Right lobe of liver (tissue), 6 donors: ENCODE measurements at regions not wholly inside any gene's neighbourhood (a gene's known extent, or its start where the extent isn't known, plus 50 kb on each side); places are given as distances from the start of the nearest gene placed in this dataset.

Experiments
- ATAC-seq, 4 donors: fragments of 200-7000 bp; cut with Tn5 transposase; one replicate each; pipeline ENCODE4 v1.9.1; 2020; ENCODE audit warnings: mild to moderate bottlenecking in 4 of 4, moderate library complexity in 4 of 4
- DNase-seq, 3 donors: peaks; one replicate each; pipeline ENCODE4 v3.0.0-alpha.2; 2020
- H3K27ac ChIP-seq, 3 donors: fragments of 200-600 bp; one replicate each; pipeline ENCODE4 v1.8.0; 2022
- H3K27me3 ChIP-seq, 2 donors: fragments of 200-600 bp; one replicate each; pipeline ENCODE4 v1.8.0; 2022
- H3K36me3 ChIP-seq, 4 donors: fragments of 200-600 bp; sonication (generic) in 1 of 4; one replicate each; pipeline versions ENCODE4 v1.5.1 to v1.8.0; 2017 to 2022; ENCODE audit warnings: control low read depth in 1 of 4
- H3K4me1 ChIP-seq, 4 donors: fragments of 200-600 bp; sonication (generic) in 1 of 4; one replicate each; pipeline versions ENCODE4 v1.5.1 to v1.8.0; 2017 to 2022; ENCODE audit warnings: control low read depth in 1 of 4
- H3K4me3 ChIP-seq, 3 donors: fragments of 200-600 bp; one replicate each; pipeline ENCODE4 v1.8.0; 2022
- H3K9me3 ChIP-seq, 4 donors: fragments of 200-600 bp; sonication (generic) in 1 of 4; one replicate each; pipeline versions ENCODE4 v1.5.1 to v1.8.0; 2017 to 2022; ENCODE audit warnings: control low read depth in 1 of 4
- CTCF ChIP-seq, 4 donors: fragments of 200-600 bp in 3 of 4; fragments of 450-650 bp in 1 of 4; IDR thresholded peaks; one replicate each; pipeline versions ENCODE4 v1.5.1 to v1.8.0; 2016 to 2022; ENCODE audit warnings: antibody characterized with exemption in 4 of 4, mild to moderate bottlenecking in 2 of 4
- POLR2A ChIP-seq: fragments of 450-650 bp; IDR thresholded peaks from one replicate; pipeline ENCODE4 v1.6.1; 2017; ENCODE audit warnings: antibody characterized with exemption, mild to moderate bottlenecking
- WGBS: methylation state at CpG from one replicate; pipeline ENCODE4 v1.1.6; 2018; ENCODE audit warnings: low coverage, low lambda C conversion rate; ENCODE audit not compliant: insufficient coverage; ENCODE audit errors: missing lambda C conversion rate; 5-methylcytosine and 5-hydroxymethylcytosine counted together
- intact Hi-C, 2 donors: fragments of 100-400 bp; cut with DNase I; formaldehyde crosslinking; loops; one replicate each; pipeline versions ENCODE4 v1.11.2 to v1.14.1; 2022
- donor health status: DM: no; HTN: yes; CAD: no.
- donor health status: DM: no; HTN: no; CAD: no.
- donor health status: DM: no; HTN: no; CAD: no.
- donor health status: DM: no; HTN: yes; CAD: no.
- donor health status: DM: no; HTN: yes; CAD: no.

GRCh38 chr11:97218011-97218410 is 828.2 kb downstream of the JRKL start:
- intact Hi-C loops, result no loop called here
- WGBS, result 46% methylated on average over 3 of the region's 3 CpGs
- Histone ChIP-seq H3K4me3 (no peak overlapping the region), H3K4me1 (no peaks in the 10 kb centered on the region), H3K36me3 (no peaks in the 10 kb centered on the region), H3K9me3 (no peaks in the 10 kb centered on the region), H3K27me3 (no peaks in the 10 kb centered on the region), H3K27ac (no peak overlapping the region)
- DNase-seq (no peak), ATAC-seq (no peak)
- TF ChIP-seq POLR2A, result no peak

GRCh38 chr11:97223647-97224046 is 833.8 kb downstream of the JRKL start:
- WGBS, result 53% methylated on average over 3 of the region's 3 CpGs
- TF ChIP-seq CTCF (IDR thresholded peaks at IDR 0.05) (no peak), POLR2A (no peak)
- Histone ChIP-seq H3K4me1 (no peaks in the 10 kb centered on the region), H3K36me3 (no peaks in the 10 kb centered on the region), H3K27ac (no peak overlapping the region), H3K27me3 (no peaks in the 10 kb centered on the region), H3K4me3 (no peak overlapping the region), H3K9me3 (no peaks in the 10 kb centered on the region)
- no peak for DNase-seq
- ATAC-seq, result no peak
- intact Hi-C loops, result no loop called here

- intact Hi-C loops, result no loop called here
- Histone ChIP-seq H3K27ac (no peak overlapping the region), H3K9me3 (no peaks in the 10 kb centered on the region), H3K27me3 (no peaks in the 10 kb centered on the region), H3K4me3 (no peak overlapping the region), H3K4me1 (no peaks in the 10 kb centered on the region), H3K36me3 (no peaks in the 10 kb centered on the region)
- WGBS, result 31% methylated on average over 4 of the region's 4 CpGs
- no peak for TF ChIP-seq CTCF (IDR thresholded peaks at IDR 0.05)
- no peak for TF ChIP-seq POLR2A
- no peak for ATAC-seq
- DNase-seq, result no peak
Measured at GRCh38 chr11:97224396-97224795, 834.6 kb downstream of the JRKL start.

- 64% methylated on average over 5 of the region's 5 CpGs for WGBS
- no peak overlapping the region for H3K4me3 ChIP-seq
- H3K4me1 ChIP-seq, result no peaks in the 10 kb centered on the region
- no peaks in the 10 kb centered on the region for H3K36me3 ChIP-seq
- no peak for ATAC-seq
- intact Hi-C loops, result no loop called here
- H3K27ac ChIP-seq, result no peak overlapping the region
- H3K9me3 ChIP-seq, result no peaks in the 10 kb centered on the region
- no peak for DNase-seq
- no peaks in the 10 kb centered on the region for H3K27me3 ChIP-seq
- no peak for TF ChIP-seq CTCF (IDR thresholded peaks at IDR 0.05)
- no peak for TF ChIP-seq POLR2A
Measured at GRCh38 chr11:97225794-97226193, 836.0 kb downstream of the JRKL start.

- DNase-seq, result no peak
Measured at GRCh38 chr11:97229936-97230335, 840.1 kb downstream of the JRKL start.

More at GRCh38 chr11:97229936-97230335, 840.1 kb downstream of the JRKL start:
- Histone ChIP-seq H3K27me3 (no peaks in the 10 kb centered on the region), H3K9me3 (no peaks in the 10 kb centered on the region), H3K36me3 (no peaks in the 10 kb centered on the region), H3K4me1 (no peaks in the 10 kb centered on the region), H3K4me3 (no peak overlapping the region), H3K27ac (no peak overlapping the region)
- intact Hi-C loops, result no loop called here
- TF ChIP-seq POLR2A (no peak), CTCF (IDR thresholded peaks at IDR 0.05) (no peak)
- ATAC-seq, result no peak
- 27% methylated on average over 3 of the region's 3 CpGs for WGBS
